GM19025 (cell line): ENCODE measurements at regions not wholly inside any gene's neighbourhood (a gene's known extent, or its start where the extent isn't known, plus 50 kb on each side); places are given as distances from the start of the nearest gene placed in this dataset.

ENCODE experiments used
- ATAC-seq: cut with Tn5 transposase; IDR thresholded peaks from one replicate; pipeline ENCODE4 v1.9.1; 2021; ENCODE audit warnings: mild to moderate bottlenecking, low read depth, moderate library complexity; ENCODE audit not compliant: unreplicated experiment

- no peak for ATAC-seq
Measured at GRCh38 chr3:25119682-25120081, 308.4 kb upstream of the RARB start.

GRCh38 chr3:25120665-25121064 is 307.4 kb upstream of the RARB start:
- ATAC-seq, result no peak

DNA sequence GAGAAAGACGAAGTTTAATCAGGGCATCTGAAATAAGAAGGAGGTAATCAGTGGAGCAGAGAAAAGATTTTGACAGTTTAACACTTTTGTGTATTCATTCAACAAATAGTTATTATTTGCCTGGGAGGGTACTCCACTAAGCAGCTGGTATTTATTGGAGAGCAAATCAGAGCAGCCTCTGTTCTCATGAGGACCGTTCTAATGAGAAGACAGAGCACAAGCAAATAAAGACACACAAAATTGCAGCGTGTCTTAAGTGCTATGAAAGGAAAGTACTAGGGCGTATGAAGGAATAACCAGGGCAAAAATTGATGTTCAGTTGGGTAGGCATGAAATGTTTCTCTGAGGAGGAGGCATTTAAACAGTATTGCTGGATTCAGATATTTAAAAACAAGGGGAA is 302.9 kb upstream of the RARB start:
- ATAC-seq, result no peak

GRCh38 chr3:25128735-25129134 is 299.3 kb upstream of the RARB start:
- no peak for ATAC-seq

DNA sequence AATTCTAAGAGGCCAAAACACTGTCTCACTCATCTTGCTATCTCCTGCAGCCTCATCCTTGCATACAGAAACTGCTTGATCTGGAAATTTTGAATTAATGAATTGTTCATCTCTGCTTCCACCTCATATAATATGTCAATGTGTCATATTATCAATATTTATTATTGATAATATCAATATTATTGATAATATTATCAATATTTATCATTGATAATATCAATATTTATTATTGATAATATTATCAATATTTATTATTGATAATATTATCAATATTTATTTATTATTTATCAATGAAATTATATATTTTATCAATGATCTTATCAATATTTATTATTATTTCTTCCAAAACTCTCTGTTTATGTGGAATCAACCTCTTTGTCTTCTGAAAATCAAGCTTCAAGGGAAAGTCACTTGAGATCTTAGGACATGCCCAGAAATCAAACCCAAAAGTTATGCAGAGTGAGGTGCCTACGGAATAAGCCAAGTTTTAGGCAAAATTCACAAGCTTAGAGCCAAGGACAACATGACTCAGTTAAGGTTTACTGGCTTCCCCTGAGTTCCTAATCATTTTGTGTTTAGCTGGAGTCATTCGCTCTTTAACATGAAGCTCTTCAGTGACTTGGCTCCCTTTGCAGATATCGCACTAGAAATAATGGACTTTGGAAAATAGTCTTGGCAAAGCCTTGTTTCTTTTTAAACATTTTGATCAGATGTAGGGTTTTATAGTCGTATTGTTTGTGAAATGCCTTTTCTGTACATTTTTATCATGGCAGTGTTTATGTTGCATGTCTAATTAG is 297.1 kb upstream of the RARB start:
- ATAC-seq, result no peak

- ATAC-seq, result no peak
Measured at GRCh38 chr3:25133588-25133987, 294.5 kb upstream of the RARB start.

DNA sequence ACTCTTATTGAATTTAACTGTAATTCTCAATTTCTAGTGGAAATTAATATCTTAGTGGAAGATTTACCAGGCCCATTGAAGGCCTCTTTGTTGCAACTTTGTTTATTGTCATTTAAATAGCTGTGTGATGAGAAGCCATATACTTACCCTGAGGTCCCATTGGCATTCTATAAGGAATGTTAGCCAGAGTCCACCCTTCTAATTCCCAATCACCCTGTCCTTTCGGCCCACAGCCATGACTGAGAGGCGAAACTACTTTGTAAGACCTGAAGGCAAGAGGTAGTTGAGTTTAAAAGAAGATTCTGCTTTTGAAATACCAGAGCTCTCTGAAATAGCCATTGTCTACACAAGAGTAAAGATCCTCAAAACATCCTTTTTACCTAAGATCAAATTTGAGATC is 290.5 kb upstream of the RARB start:
- no peak for ATAC-seq

DNA sequence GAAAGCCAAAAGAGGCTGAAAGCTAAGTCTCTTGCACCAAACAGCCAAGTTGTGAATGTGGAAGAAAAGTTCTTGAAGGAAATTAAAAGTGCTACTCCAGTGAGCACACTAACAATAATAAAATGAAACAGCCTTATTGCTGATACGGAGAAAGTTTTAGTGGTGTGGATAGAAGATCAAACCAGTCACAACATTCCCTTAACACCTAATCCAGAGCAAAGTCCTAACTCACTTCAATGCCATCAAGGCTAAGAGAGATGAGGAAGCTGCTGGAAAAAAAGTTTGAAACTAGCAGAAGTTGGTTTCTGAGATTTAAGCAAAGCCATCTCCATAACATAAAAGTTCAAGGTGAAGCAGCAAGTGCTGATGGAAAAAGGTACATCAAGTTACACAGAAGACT is 288.8 kb upstream of the RARB start:
- ATAC-seq, result no peak

GRCh38 chr3:25142609-25143355 is 285.3 kb upstream of the RARB start:
- no peak for ATAC-seq

DNA sequence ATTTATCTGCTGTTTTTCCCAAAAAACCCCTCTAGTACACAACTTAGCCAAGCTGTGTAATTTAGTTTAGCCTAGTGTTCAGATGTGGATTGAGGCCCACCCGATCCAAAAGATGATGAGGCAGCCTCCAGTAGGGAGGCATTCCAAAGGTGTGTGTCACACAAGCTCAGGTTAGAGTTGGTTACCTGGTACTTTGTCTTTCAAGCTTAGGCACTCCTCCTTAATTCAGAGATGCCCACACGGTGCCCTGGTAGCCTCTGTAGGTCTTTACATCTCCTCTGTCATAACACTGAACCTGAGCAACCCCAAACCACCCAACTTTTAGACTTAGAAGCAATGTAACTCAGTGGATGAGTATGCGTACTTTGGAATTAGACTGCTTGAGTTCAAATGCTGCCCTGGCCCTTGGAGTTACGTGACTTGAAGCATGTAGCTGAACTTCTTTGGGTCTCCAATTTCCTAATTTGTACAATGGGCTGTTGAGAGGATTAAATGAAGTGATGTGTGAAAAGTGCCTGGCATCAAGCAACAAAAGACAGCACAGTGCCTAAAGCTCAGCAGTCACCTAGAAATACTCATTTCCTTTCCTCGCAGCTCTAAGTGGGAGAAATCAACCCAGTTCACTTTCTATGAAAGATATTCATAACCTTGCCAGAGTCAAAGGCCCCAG is 284.6 kb upstream of the RARB start:
- no peak for ATAC-seq

- ATAC-seq, result no peak
Measured at GRCh38 chr3:25144430-25144829, 283.6 kb upstream of the RARB start.

DNA sequence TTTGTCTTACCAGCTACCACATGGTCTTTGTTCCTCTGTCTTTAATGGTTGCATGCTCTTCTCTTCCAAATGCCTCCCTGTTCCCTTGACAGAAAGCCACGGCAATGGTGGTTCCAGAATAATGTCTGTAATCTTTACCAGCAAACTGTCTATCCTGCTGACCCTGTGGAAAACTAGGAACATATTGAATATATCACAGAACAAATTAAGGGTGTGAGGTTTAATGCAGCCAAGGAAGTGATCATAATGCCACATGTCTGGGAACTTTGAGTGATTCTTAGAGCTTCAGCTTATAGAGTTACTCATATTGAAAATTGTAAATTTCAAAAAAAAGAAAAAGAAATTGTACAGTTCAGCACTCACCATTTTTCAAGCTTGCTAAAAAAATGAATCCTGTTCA is 282.9 kb upstream of the RARB start:
- no peak for ATAC-seq

DNA sequence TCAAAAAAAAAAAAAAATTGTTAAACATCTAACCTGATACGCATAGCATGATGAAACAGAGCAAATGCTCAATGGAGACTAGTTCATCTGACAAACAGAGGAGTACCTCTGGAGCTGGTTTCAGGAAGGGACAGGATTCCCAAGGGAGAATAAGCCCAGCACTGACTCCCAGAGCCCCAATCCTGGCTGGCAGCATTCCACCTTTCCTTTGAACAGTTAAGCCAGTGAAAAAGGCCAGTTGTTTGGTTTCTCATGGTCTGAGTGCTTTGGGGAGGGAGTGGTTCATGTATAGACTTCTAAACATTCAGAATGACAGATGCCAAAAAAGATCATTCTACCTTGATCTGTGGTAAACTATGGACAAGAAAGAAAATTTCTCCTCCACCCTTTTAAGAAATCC is 277.9 kb upstream of the RARB start:
- ATAC-seq, result no peak

GRCh38 chr3:25151281-25151902 is 276.7 kb upstream of the RARB start:
- ATAC-seq, result no peak

DNA sequence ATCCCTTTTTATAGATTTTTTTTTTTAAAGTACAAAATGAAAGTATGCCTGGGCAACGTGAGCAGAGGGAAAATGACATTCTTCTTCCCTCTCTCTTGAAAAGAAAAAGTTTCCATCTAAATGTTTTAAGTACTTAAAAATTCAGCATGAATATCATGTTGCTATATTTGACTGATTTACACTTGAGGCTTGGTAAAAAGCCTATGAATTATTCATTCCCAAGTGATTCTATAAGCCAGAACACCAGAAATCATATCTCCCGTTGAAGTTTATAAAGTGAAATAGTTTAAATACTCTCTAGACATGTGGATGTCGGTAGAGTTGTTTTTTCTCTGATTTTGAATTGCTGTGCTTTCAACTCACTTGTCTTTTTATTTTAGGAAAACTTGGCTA is 276.2 kb upstream of the RARB start:
- no peak for ATAC-seq

DNA sequence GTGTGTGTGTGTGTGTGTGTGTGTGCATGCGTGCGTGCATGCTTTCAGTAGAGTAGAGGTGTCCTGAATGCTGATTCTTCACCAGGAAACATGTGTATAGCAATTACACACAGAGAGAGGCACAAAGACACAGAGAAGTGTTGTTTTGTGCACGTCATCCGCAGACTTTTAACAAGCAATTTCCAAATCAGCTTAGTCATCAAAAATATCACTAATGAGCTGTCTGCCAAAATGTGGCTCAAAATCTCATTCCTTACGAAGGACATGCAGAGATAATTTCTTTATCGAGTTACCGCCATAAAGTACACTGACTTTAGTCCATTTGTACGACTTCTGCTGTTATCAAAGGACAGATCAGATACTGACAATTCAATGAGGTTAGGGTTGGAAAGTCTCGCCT is 274.9 kb upstream of the RARB start:
- ATAC-seq, result no peak

DNA sequence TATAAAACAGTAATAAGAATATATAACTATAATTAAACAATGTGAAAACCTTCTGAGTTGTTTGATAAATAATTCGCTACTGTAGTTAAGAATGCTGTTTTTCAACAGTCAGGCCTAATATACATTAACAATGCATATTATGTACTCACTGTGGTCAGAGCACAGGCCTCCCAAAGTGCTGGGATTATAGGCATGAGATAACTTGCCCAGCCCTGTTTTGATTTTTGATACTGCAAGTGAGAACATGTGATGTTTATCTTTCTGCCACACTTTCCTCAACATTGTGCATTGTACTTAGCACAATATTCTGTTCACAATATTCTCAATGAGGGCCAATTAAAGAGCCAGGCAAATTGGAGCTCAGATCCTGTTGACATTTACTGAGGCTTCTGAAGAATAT is 274.5 kb upstream of the RARB start:
- no peak for ATAC-seq

DNA sequence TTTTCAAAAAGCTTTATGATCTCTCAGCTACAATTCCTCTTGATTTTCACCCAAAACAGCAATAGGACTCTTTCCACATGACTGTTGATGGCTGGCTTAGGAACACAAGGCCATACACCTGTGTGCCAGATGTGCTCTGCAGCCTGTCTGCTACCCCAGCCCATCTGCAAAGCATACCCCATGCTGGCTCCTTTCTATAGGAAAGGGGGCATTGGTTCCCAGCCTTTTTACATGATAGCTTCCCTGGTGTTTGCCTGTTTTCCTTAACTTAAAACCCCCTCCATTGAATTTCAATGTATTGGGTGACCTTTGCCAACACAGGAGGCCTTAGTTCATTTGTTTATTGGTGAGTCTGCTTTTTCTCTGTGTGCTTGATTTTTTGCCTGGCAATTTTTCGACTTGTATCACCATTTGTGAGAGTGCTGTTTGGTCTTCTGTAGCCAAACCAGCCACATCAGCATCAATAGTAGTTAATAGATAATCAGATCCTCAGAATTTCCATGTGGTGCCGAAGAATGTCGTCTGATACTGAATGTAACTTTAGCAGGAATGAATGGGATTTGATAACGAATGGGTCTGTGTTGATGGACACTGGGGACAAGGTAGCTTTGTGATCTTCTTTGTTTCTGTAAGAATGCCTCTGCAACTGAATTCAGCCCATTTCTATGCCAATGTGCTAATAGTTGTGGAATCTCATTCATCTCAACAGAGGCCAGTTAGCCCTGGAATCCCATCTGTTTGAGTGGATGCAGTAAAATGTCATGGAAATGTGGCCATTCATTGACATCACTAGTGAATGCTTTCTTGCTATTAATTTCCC is 272.2 kb upstream of the RARB start:
- ATAC-seq, result no peak

- ATAC-seq, result no peak
Measured at GRCh38 chr3:25156626-25157025, 271.4 kb upstream of the RARB start.

DNA sequence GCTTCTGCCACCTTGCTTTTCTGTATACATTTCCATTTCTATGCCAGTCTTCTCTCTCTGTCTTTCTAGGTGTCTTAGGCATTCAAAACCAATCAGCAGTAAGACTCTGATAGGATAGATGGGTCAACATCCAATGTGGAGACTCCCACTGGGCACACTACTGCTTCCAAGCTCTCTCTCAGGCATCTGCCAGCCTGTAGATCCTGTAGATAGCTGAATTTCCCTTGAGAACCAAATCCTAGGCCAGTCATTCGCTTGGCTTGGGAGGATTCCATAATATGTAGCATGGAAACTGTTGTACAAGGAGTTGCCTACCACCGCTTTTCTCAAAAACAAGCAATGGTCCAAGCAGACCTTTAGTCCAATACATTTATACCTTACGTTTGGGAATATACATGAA is 262.8 kb upstream of the RARB start:
- no peak for ATAC-seq
